ENCODE measurements at regions not wholly inside any gene's neighbourhood (a gene's known extent, or its start where the extent isn't known, plus 50 kb on each side); places are given as distances from the start of the nearest gene placed in this dataset.

GRCh38 chr18:46338766-46339165 lies 234.6 kb downstream of the HAUS1 start:
- H3K27me3 ChIP-seq: no peaks in the 10 kb centered on the region
- no peaks in the 10 kb centered on the region for H3K9me3 ChIP-seq
- intact Hi-C loops (cut with DNase I): loop anchor here (10.0 kb wide), 1 partner anchor 86 kb away; no protein-coding TSS in a partner anchor
- TF ChIP-seq CTCF (IDR thresholded peaks at IDR 0.05) (no peak), POLR2A (IDR thresholded peaks at IDR 0.05) (no peak)
- peaks cover 17 to 27% of the 10 kb centered on the region in 2 donors for H3K4me1 ChIP-seq
- no peaks in the 10 kb centered on the region for H3K36me3 ChIP-seq
- no peak overlapping the region for H3K4me3 ChIP-seq (replicated peaks in 1 of 3)
- DNase-seq: no peak
- WGBS, 2 donors: 78 to 81% methylated on average over 7 of the region's 7 CpGs
- no peak overlapping the region for H3K27ac ChIP-seq

- H3K27ac ChIP-seq: no peak overlapping the region
- intact Hi-C loops (cut with DNase I): no loop called here
Measured at GRCh38 chr18:46340716-46341115, 236.5 kb downstream of the HAUS1 start.

GRCh38 chr18:46341986-46342525 lies 237.9 kb downstream of the HAUS1 start:
- no peaks in the 10 kb centered on the region for H3K27me3 ChIP-seq
- no peaks in the 10 kb centered on the region for H3K36me3 ChIP-seq
- H3K4me1 ChIP-seq: peaks cover 12 to 16% of the 10 kb centered on the region in 2 donors
- TF ChIP-seq CTCF (IDR thresholded peaks at IDR 0.05): no peak
- no peak for TF ChIP-seq POLR2A (IDR thresholded peaks at IDR 0.05)
- H3K9me3 ChIP-seq: no peaks in the 10 kb centered on the region
- intact Hi-C loops (cut with DNase I): no loop called here
- DNase-seq: no peak
- H3K27ac ChIP-seq: no peak overlapping the region
- 88 to 89% methylated on average over 6 of the region's 6 CpGs for WGBS, 2 donors
- H3K4me3 ChIP-seq (replicated peaks in 1 of 3): no peak overlapping the region

More at GRCh38 chr18:46340716-46341115, 236.5 kb downstream of the HAUS1 start:
- Histone ChIP-seq H3K36me3 (no peaks in the 10 kb centered on the region), H3K9me3 (no peaks in the 10 kb centered on the region), H3K4me3 (replicated peaks in 1 of 3) (no peak overlapping the region), H3K4me1 (peaks cover 15 to 26% of the 10 kb centered on the region in 2 donors), H3K27me3 (no peaks in the 10 kb centered on the region)
- no peak for DNase-seq
- WGBS, 2 donors: 83 to 87% methylated on average over 7 of the region's 7 CpGs
- TF ChIP-seq POLR2A (IDR thresholded peaks at IDR 0.05): no peak
- TF ChIP-seq CTCF (IDR thresholded peaks at IDR 0.05): no peak

GRCh38 chr18:46343456-46343855 lies 239.3 kb downstream of the HAUS1 start:
- no peak for TF ChIP-seq POLR2A (IDR thresholded peaks at IDR 0.05)
- no peak for TF ChIP-seq CTCF (IDR thresholded peaks at IDR 0.05)
- H3K27ac ChIP-seq: peak overlapping the region in 2 of 3 donors; percentile 40 to 68
- intact Hi-C loops (cut with DNase I): no loop called here
- H3K27me3 ChIP-seq: no peaks in the 10 kb centered on the region
- DNase-seq: no peak
- no peaks in the 10 kb centered on the region for H3K9me3 ChIP-seq
- WGBS, 2 donors: 82 to 91% methylated on average over 7 of the region's 7 CpGs
- H3K4me1 ChIP-seq: peaks cover 12 to 16% of the 10 kb centered on the region in 2 donors
- H3K36me3 ChIP-seq: no peaks in the 10 kb centered on the region
- H3K4me3 ChIP-seq (replicated peaks in 1 of 3): no peak overlapping the region

GRCh38 chr18:46343931-46344372 lies 239.8 kb downstream of the HAUS1 start:
- Histone ChIP-seq H3K9me3 (no peaks in the 10 kb centered on the region), H3K36me3 (no peaks in the 10 kb centered on the region), H3K4me3 (replicated peaks in 1 of 3) (no peak overlapping the region), H3K27me3 (no peaks in the 10 kb centered on the region), H3K4me1 (peaks cover 12 to 16% of the 10 kb centered on the region in 2 donors), H3K27ac (peak overlapping the region in 2 of 3 donors; percentile 40 to 68)
- intact Hi-C loops (cut with DNase I): no loop called here
- TF ChIP-seq POLR2A (IDR thresholded peaks at IDR 0.05) (no peak), CTCF (IDR thresholded peaks at IDR 0.05) (peak in 1 of 6 experiments; percentile 17)
- peak; percentile 74 to 78 for DNase-seq
- WGBS, 2 donors: 29 to 44% methylated on average over 6 to 10 of the region's 10 CpGs

Measured in thyroid gland (tissue), 4 donors.